Peyer's patch (tissue), 4 donors: ENCODE measurements at regions not wholly inside any gene's neighbourhood (a gene's known extent, or its start where the extent isn't known, plus 50 kb on each side); places are given as distances from the start of the nearest gene placed in this dataset.

Source experiments
- DNase-seq, 3 donors: peaks; one replicate each; pipeline ENCODE4 v3.0.0-alpha.2; 2017 to 2019
- H3K27ac ChIP-seq, 4 donors: fragments of 200-600 bp; sonication (generic); one replicate each; pipeline ENCODE4 v1.5.1; 2016 to 2019
- H3K27me3 ChIP-seq, 2 donors: fragments of 200-600 bp; sonication (generic); one replicate each; pipeline ENCODE4 v1.5.1; 2019
- H3K36me3 ChIP-seq, 3 donors: fragments of 200-600 bp; sonication (generic); one replicate each; pipeline ENCODE4 v1.5.1; 2016 to 2019
- H3K4me1 ChIP-seq, 4 donors: fragments of 200-600 bp; sonication (generic); one replicate each; pipeline ENCODE4 v1.5.1; 2016 to 2019
- H3K4me3 ChIP-seq, 4 donors: fragments of 200-600 bp; sonication (generic); 1 replicate in 3 of 4; 2 replicates in 1 of 4; pipeline ENCODE4 v1.5.1; 2016 to 2019; ENCODE audit warnings: mild to moderate bottlenecking in 1 of 4
- H3K9me3 ChIP-seq, 4 donors: fragments of 200-600 bp; sonication (generic); one replicate each; pipeline ENCODE4 v1.5.1; 2016 to 2019; ENCODE audit warnings: mild to moderate bottlenecking in 1 of 4
- POLR2A ChIP-seq, 2 donors: fragments of 450-650 bp; IDR thresholded peaks; one replicate each; pipeline ENCODE4 v1.5.1; 2017; ENCODE audit warnings: antibody characterized with exemption in 2 of 2, mild to moderate bottlenecking in 2 of 2, moderate library complexity in 2 of 2
- TF ChIP-seq, protein P1 (sequence below), 6 experiments: fragments of 450-650 bp in 4 of 6; fragments of 200-600 bp in 2 of 6; sonication (generic) in 1 of 6; IDR thresholded peaks; one replicate each; pipeline ENCODE4 v1.5.1; 2017 to 2019; ENCODE audit warnings: antibody characterized with exemption in 6 of 6, mild to moderate bottlenecking in 3 of 6, moderate library complexity in 1 of 6

- Histone ChIP-seq H3K4me1 (no peaks in the 10 kb centered on the region), H3K27me3 (no peaks in the 10 kb centered on the region), H3K36me3 (no peaks in the 10 kb centered on the region), H3K4me3 (no peak overlapping the region), H3K9me3 (peaks cover 0 to 5% (median 0%) of the 10 kb centered on the region in 4 donors), H3K27ac (no peak overlapping the region)
- TF ChIP-seq, protein P1, sequence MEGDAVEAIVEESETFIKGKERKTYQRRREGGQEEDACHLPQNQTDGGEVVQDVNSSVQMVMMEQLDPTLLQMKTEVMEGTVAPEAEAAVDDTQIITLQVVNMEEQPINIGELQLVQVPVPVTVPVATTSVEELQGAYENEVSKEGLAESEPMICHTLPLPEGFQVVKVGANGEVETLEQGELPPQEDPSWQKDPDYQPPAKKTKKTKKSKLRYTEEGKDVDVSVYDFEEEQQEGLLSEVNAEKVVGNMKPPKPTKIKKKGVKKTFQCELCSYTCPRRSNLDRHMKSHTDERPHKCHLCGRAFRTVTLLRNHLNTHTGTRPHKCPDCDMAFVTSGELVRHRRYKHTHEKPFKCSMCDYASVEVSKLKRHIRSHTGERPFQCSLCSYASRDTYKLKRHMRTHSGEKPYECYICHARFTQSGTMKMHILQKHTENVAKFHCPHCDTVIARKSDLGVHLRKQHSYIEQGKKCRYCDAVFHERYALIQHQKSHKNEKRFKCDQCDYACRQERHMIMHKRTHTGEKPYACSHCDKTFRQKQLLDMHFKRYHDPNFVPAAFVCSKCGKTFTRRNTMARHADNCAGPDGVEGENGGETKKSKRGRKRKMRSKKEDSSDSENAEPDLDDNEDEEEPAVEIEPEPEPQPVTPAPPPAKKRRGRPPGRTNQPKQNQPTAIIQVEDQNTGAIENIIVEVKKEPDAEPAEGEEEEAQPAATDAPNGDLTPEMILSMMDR (IDR thresholded peaks at IDR 0.05): no peak
- no peak for TF ChIP-seq POLR2A (IDR thresholded peaks at IDR 0.05)
- DNase-seq: no peak
These were observed 836.2 kb downstream of the DACH1 start for GRCh38 chr13:71030784-71031183.

GRCh38 chr13:71028884-71029283 is 838.1 kb downstream of the DACH1 start:
- DNase-seq: no peak
- no peak overlapping the region for H3K4me3 ChIP-seq
- H3K27ac ChIP-seq: no peak overlapping the region
- no peaks in the 10 kb centered on the region for H3K4me1 ChIP-seq
- peaks cover 0 to 5% (median 0%) of the 10 kb centered on the region in 4 donors for H3K9me3 ChIP-seq
- H3K36me3 ChIP-seq: no peaks in the 10 kb centered on the region
- TF ChIP-seq POLR2A (IDR thresholded peaks at IDR 0.05): no peak
- TF ChIP-seq, protein P1 (IDR thresholded peaks at IDR 0.05): no peak
- H3K27me3 ChIP-seq: no peaks in the 10 kb centered on the region

DNA sequence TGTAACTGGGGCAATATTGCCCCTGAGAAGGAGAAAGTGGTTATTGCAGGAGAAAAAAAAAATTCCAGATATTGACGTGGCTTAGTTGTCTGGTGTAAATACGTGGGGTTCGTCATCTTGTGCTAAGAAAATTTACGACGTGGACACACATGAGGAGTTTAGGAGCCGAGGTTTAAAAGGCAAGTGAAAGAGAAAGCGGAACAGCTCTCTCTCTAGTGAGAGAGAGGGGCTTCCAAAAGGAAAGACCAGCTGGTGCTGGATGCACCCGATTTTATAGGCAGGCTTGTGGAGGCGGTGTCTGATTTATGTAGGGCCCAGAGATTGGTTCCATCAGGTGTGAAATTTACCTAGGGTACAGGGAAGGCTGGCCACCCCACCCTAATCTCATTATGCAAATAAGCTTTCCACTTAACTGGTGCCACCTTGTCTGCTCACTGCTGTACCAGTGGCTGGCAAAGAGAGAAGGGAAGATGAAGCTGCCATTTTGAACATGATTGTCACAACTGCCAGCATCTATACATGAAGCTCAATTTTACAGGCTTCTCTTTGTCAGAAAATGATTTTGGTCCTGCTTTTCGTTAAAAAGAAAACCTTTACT is 845.1 kb downstream of the DACH1 start:
- DNase-seq: no peak
- Histone ChIP-seq H3K36me3 (no peaks in the 10 kb centered on the region), H3K4me1 (no peaks in the 10 kb centered on the region), H3K4me3 (no peak overlapping the region), H3K27me3 (no peaks in the 10 kb centered on the region), H3K27ac (no peak overlapping the region), H3K9me3 (peaks cover 0 to 1% (median 0%) of the 10 kb centered on the region in 4 donors)
- TF ChIP-seq, protein P1 (IDR thresholded peaks at IDR 0.05): no peak

DNA sequence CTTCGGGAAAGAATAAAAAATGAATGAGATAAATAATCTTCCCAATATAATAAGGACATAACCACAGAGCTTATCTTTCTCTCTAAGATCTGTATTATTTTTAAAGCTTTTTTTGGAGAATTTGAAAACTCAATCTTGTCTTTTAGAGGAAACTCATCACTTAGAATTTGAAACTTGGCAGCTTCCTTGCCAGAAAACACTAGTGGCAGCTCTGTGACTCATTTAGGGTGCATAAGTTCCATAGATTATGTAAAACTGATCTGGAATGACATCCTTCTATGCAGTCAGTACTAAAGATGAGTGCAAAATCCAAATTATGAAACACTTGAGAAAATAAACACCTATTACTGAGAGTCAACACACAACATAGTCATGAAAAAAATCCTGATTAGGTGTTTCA is 848.0 kb downstream of the DACH1 start:
- no peak for DNase-seq
- H3K27me3 ChIP-seq: no peaks in the 10 kb centered on the region
- no peaks in the 10 kb centered on the region for H3K4me1 ChIP-seq
- TF ChIP-seq, protein P1 (IDR thresholded peaks at IDR 0.05): no peak
- no peak for TF ChIP-seq POLR2A (IDR thresholded peaks at IDR 0.05)
- H3K27ac ChIP-seq: no peak overlapping the region
- H3K4me3 ChIP-seq: no peak overlapping the region
- no peaks in the 10 kb centered on the region for H3K36me3 ChIP-seq
- no peaks in the 10 kb centered on the region for H3K9me3 ChIP-seq

- Histone ChIP-seq H3K27ac (no peak overlapping the region), H3K9me3 (no peaks in the 10 kb centered on the region), H3K4me1 (no peaks in the 10 kb centered on the region), H3K36me3 (no peaks in the 10 kb centered on the region), H3K27me3 (no peaks in the 10 kb centered on the region), H3K4me3 (no peak overlapping the region)
- no peak for DNase-seq
- TF ChIP-seq, protein P1 (IDR thresholded peaks at IDR 0.05): no peak
- TF ChIP-seq POLR2A (IDR thresholded peaks at IDR 0.05): no peak
These were observed 848.5 kb downstream of the DACH1 start for GRCh38 chr13:71018544-71018943.

DNA sequence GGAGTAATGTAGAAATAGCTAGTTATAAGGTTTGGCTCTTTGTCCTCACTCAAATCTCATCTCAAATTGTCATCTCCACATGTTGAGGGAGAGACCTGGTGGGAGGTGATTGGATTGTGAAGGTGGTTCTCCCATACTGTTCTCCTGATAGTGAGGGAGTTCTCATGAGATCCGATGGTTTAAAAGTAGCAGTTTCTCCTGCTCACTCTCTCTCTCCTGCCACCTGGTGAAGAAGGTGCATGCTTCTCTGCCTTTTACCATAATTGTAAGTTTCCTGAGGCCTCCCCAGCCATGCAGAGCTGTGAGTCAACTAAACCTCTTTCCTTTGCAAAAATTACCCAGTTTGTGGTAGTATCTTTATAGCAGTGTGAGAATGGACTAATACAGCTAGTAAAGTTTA is 849.4 kb downstream of the DACH1 start:
- Histone ChIP-seq H3K27me3 (no peaks in the 10 kb centered on the region), H3K9me3 (no peaks in the 10 kb centered on the region), H3K4me1 (no peaks in the 10 kb centered on the region), H3K36me3 (no peaks in the 10 kb centered on the region), H3K27ac (no peak overlapping the region), H3K4me3 (no peak overlapping the region)
- TF ChIP-seq POLR2A (IDR thresholded peaks at IDR 0.05): no peak
- TF ChIP-seq, protein P1 (IDR thresholded peaks at IDR 0.05): no peak
- DNase-seq: no peak
